ENCODE measurements at regions not wholly inside any gene's neighbourhood (a gene's known extent, or its start where the extent isn't known, plus 50 kb on each side); places are given as distances from the start of the nearest gene placed in this dataset.

- Mint-ChIP-seq H3K4me1 (no peaks in the 10 kb centered on the region; the same call in 2 of the 3 replicates), H3K27me3 (ENCODE audit: insufficient read depth, low read depth, poor library complexity) (no peaks in the 10 kb centered on the region), H3K4me3 (no peak overlapping the region), H3K27ac (no peak overlapping the region), H3K36me3 (ENCODE audit: low read depth) (no peaks in the 10 kb centered on the region), H3K9me3 (no peaks in the 10 kb centered on the region)
- no peaks in the 10 kb centered on the region for H3K36me3 ChIP-seq (ENCODE audit: insufficient read depth)
- no peaks in the 10 kb centered on the region for H3F3A ChIP-seq (replicated peaks; ENCODE audit: low read depth)
- H3K4me2 ChIP-seq = no peak overlapping the region
- H2AFZ ChIP-seq = no peak overlapping the region
- H3K4me3 ChIP-seq = no peak overlapping the region
- H3K27me3 ChIP-seq (ENCODE audit: insufficient read depth) = no peaks in the 10 kb centered on the region
- TF ChIP-seq CREB1 (CRISPR knock-in tag; IDR thresholded peaks at IDR 0.05; ENCODE audit: low read depth) (no peak), NANOG (IDR thresholded peaks at IDR 0.05; ENCODE audit: borderline replicate concordance) (no peak), ETS1 (IDR thresholded peaks at IDR 0.05) (no peak), ZNF114 (CRISPR knock-in tag; IDR thresholded peaks at IDR 0.05) (no peak), CTCF (conservative IDR thresholded peaks at IDR 0.05; ENCODE audit: low read depth in 2 of 2) (no peak), STAT1 (IDR thresholded peaks at IDR 0.05; ENCODE audit: unreplicated experiment) (no peak)
- TF ChIP-seq, protein P1, sequence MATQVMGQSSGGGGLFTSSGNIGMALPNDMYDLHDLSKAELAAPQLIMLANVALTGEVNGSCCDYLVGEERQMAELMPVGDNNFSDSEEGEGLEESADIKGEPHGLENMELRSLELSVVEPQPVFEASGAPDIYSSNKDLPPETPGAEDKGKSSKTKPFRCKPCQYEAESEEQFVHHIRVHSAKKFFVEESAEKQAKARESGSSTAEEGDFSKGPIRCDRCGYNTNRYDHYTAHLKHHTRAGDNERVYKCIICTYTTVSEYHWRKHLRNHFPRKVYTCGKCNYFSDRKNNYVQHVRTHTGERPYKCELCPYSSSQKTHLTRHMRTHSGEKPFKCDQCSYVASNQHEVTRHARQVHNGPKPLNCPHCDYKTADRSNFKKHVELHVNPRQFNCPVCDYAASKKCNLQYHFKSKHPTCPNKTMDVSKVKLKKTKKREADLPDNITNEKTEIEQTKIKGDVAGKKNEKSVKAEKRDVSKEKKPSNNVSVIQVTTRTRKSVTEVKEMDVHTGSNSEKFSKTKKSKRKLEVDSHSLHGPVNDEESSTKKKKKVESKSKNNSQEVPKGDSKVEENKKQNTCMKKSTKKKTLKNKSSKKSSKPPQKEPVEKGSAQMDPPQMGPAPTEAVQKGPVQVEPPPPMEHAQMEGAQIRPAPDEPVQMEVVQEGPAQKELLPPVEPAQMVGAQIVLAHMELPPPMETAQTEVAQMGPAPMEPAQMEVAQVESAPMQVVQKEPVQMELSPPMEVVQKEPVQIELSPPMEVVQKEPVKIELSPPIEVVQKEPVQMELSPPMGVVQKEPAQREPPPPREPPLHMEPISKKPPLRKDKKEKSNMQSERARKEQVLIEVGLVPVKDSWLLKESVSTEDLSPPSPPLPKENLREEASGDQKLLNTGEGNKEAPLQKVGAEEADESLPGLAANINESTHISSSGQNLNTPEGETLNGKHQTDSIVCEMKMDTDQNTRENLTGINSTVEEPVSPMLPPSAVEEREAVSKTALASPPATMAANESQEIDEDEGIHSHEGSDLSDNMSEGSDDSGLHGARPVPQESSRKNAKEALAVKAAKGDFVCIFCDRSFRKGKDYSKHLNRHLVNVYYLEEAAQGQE (IDR thresholded peaks at IDR 0.05; ENCODE audit: unreplicated experiment) = no peak
- peaks cover 3% of the 10 kb centered on the region; the same call in 1 of the 2 replicates for H3K9me2 ChIP-seq (ENCODE audit: insufficient read depth)
- H3K79me2 ChIP-seq (replicated peaks; ENCODE audit: insufficient read depth) = no peaks in the 10 kb centered on the region
- no peak for DNase-seq (ENCODE audit: low spot score)
- no peaks in the 10 kb centered on the region for H4K20me1 ChIP-seq (replicated peaks; ENCODE audit: insufficient read depth)
- H3K27ac ChIP-seq (ENCODE audit: low read depth) = no peak overlapping the region
- no peak for ATAC-seq
- H3K4me1 ChIP-seq (ENCODE audit: insufficient read depth) = no peaks in the 10 kb centered on the region
These were observed 114.8 kb upstream of the MAP9 start for GRCh38 chr4:155491336-155492120.

DNA sequence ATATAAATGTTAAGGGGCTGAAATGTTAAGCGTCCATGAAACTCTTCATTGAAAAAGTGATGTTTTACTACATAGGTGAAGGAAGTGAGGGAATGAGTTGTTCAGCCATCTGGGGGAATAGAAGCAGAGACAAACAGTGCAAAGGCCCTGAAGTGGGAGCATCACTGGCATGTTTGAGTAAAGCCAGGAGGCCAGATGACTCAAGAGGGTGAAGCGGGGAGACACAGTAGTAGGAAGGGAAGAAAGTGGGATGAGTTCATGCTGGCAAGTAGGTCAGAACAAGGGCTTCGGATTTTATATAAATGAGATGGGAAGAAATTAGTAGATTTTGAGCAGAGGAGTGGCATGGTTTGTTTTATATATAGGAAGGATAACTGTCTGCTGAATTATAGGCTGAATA, 112.5 kb upstream of the MAP9 start:
- Histone ChIP-seq H3K27ac (ENCODE audit: low read depth) (no peak overlapping the region), H4K20me1 (replicated peaks; ENCODE audit: insufficient read depth) (no peaks in the 10 kb centered on the region), H3K4me2 (no peak overlapping the region), H3F3A (replicated peaks; ENCODE audit: low read depth) (no peaks in the 10 kb centered on the region), H3K79me2 (replicated peaks; ENCODE audit: insufficient read depth) (no peaks in the 10 kb centered on the region), H3K4me3 (no peak overlapping the region), H3K9me2 (ENCODE audit: insufficient read depth) (peaks cover 3% of the 10 kb centered on the region; the same call in 1 of the 2 replicates), H3K27me3 (ENCODE audit: insufficient read depth) (no peaks in the 10 kb centered on the region), H3K4me1 (ENCODE audit: insufficient read depth) (no peaks in the 10 kb centered on the region), H2AFZ (no peak overlapping the region), H3K36me3 (ENCODE audit: insufficient read depth) (no peaks in the 10 kb centered on the region)
- Mint-ChIP-seq H3K36me3 (ENCODE audit: low read depth) (no peaks in the 10 kb centered on the region), H3K27ac (no peak overlapping the region), H3K9me3 (no peaks in the 10 kb centered on the region), H3K4me3 (no peak overlapping the region), H3K27me3 (ENCODE audit: insufficient read depth, low read depth, poor library complexity) (no peaks in the 10 kb centered on the region), H3K4me1 (no peaks in the 10 kb centered on the region)
- TF ChIP-seq ETS1 (IDR thresholded peaks at IDR 0.05) = no peak
- TF ChIP-seq, protein P1 (IDR thresholded peaks at IDR 0.05; ENCODE audit: unreplicated experiment) = no peak
- no peak for DNase-seq (ENCODE audit: low spot score)
- ATAC-seq = no peak

All from GM23338 (cell line).